ENCODE measurements at regions not wholly inside any gene's neighbourhood (a gene's known extent, or its start where the extent isn't known, plus 50 kb on each side); places are given as distances from the start of the nearest gene placed in this dataset.

- no peak for DNase-seq (ENCODE audit: low read depth)
These were observed 58.1 kb upstream of the HEPHL1 start for GRCh38 chr11:93963072-93963471.

GRCh38 chr11:93967258-93967657 lies 53.9 kb upstream of the HEPHL1 start:
- DNase-seq (ENCODE audit: low read depth): no peak

- no peak for DNase-seq (ENCODE audit: low read depth)
These were observed 53.2 kb upstream of the HEPHL1 start for GRCh38 chr11:93967944-93968343.

- no peak for DNase-seq (ENCODE audit: low read depth)
These were observed 50.9 kb upstream of the HEPHL1 start for GRCh38 chr11:93969925-93970922.

Data from EH (cell line).